ENCODE measurements at regions not wholly inside any gene's neighbourhood (a gene's known extent, or its start where the extent isn't known, plus 50 kb on each side); places are given as distances from the start of the nearest gene placed in this dataset.

- DNase-seq (ENCODE audit: low spot score): no peak
- no peak for TF ChIP-seq CTCF (IDR thresholded peaks at IDR 0.05; ENCODE audit: extremely low read depth, missing control alignments)
These were observed 62.9 kb upstream of the PGRMC2 start for GRCh38 chr4:128350449-128351045.

GRCh38 chr4:128349921-128350320, 62.3 kb upstream of the PGRMC2 start:
- no peak for TF ChIP-seq CTCF (IDR thresholded peaks at IDR 0.05; ENCODE audit: extremely low read depth, missing control alignments)
- no peak for DNase-seq (ENCODE audit: low spot score)

- no peak for DNase-seq (ENCODE audit: low spot score)
- no peak for TF ChIP-seq CTCF (IDR thresholded peaks at IDR 0.05; ENCODE audit: extremely low read depth, missing control alignments)
These were observed 60.5 kb upstream of the PGRMC2 start for GRCh38 chr4:128347930-128348660.

GRCh38 chr4:128347175-128347868, 59.7 kb upstream of the PGRMC2 start:
- no peak for DNase-seq (ENCODE audit: low spot score)
- TF ChIP-seq CTCF (IDR thresholded peaks at IDR 0.05; ENCODE audit: extremely low read depth, missing control alignments): no peak

- no peak for TF ChIP-seq CTCF (IDR thresholded peaks at IDR 0.05; ENCODE audit: extremely low read depth, missing control alignments)
- no peak for DNase-seq (ENCODE audit: low spot score)
These were observed 58.6 kb upstream of the PGRMC2 start for GRCh38 chr4:128346054-128346716.

- TF ChIP-seq CTCF (IDR thresholded peaks at IDR 0.05; ENCODE audit: extremely low read depth, missing control alignments): no peak
These were observed 58.0 kb upstream of the PGRMC2 start for GRCh38 chr4:128345650-128346049.

GRCh38 chr4:128342762-128343161, 55.1 kb upstream of the PGRMC2 start:
- TF ChIP-seq CTCF (IDR thresholded peaks at IDR 0.05; ENCODE audit: extremely low read depth, missing control alignments): no peak
- DNase-seq (ENCODE audit: low spot score): no peak

More at GRCh38 chr4:128345650-128346049, 58.0 kb upstream of the PGRMC2 start:
- no peak for DNase-seq (ENCODE audit: low spot score)

All from GM20000 (cell line).